Esophagus squamous epithelium (tissue), 5 donors: ENCODE measurements at regions not wholly inside any gene's neighbourhood (a gene's known extent, or its start where the extent isn't known, plus 50 kb on each side); places are given as distances from the start of the nearest gene placed in this dataset.

Experiments
- DNase-seq: peaks from one replicate; lab custom pipeline; 2025; lab: John Stamatoyannopoulos, UW
- H3K27ac ChIP-seq, 4 donors: fragments of 200-600 bp; sonication (generic); one replicate each; pipeline ENCODE4 v1.5.1; 2016 to 2019; ENCODE audit warnings: mild to moderate bottlenecking in 1 of 4
- H3K27me3 ChIP-seq, 4 donors: fragments of 200-600 bp; sonication (generic); 1 replicate in 3 of 4; 2 replicates in 1 of 4; pipeline versions ENCODE4 v1.5.1 to v1.6.0; 2017 to 2021; ENCODE audit warnings: antibody characterized with exemption in 1 of 4
- H3K36me3 ChIP-seq, 3 donors: fragments of 200-600 bp; sonication (generic); one replicate each; pipeline ENCODE4 v1.5.1; 2016 to 2019
- H3K4me1 ChIP-seq, 3 donors: fragments of 200-600 bp; sonication (generic); one replicate each; pipeline ENCODE4 v1.5.1; 2017 to 2019
- H3K4me3 ChIP-seq, 4 donors: fragments of 200-600 bp; sonication (generic); 1 replicate in 3 of 4; 2 replicates in 1 of 4; pipeline ENCODE4 v1.5.1; 2016 to 2019; ENCODE audit warnings: mild to moderate bottlenecking in 2 of 4, moderate library complexity in 1 of 4
- H3K9me3 ChIP-seq, 3 donors: fragments of 200-600 bp; sonication (generic); one replicate each; pipeline ENCODE4 v1.5.1; 2016 to 2019
- CTCF ChIP-seq, 6 experiments: fragments of 450-650 bp in 4 of 6; fragments of 200-600 bp in 2 of 6; sonication (generic) in 2 of 6; IDR thresholded peaks; one replicate each; pipeline ENCODE4 v1.5.1; 2016 to 2019; ENCODE audit warnings: antibody characterized with exemption in 6 of 6, mild to moderate bottlenecking in 4 of 6, moderate library complexity in 4 of 6
- POLR2A ChIP-seq, 4 donors: fragments of 450-650 bp; IDR thresholded peaks; one replicate each; pipeline ENCODE4 v1.6.1; 2017; ENCODE audit warnings: antibody characterized with exemption in 4 of 4, mild to moderate bottlenecking in 4 of 4, moderate library complexity in 3 of 4
- WGBS, 2 donors: methylation state at CpG; one replicate each; pipeline ENCODE4 v1.1.5; 2018; 5-methylcytosine and 5-hydroxymethylcytosine counted together
- intact Hi-C: fragments of 100-400 bp; cut with DNase I; formaldehyde crosslinking; loops from one replicate; pipeline ENCODE4 v1.15.0; 2022
- donor health status: DM: yes; HTN: yes; CAD: no.

GRCh38 chr3:22364851-22365250 is 613.8 kb upstream of the ZNF385D start:
- Histone ChIP-seq H3K27ac (no peak overlapping the region), H3K36me3 (no peaks in the 10 kb centered on the region), H3K9me3 (no peaks in the 10 kb centered on the region), H3K4me1 (no peaks in the 10 kb centered on the region), H3K27me3 (no peaks in the 10 kb centered on the region), H3K4me3 (no peak overlapping the region)
- no peak for TF ChIP-seq POLR2A (IDR thresholded peaks at IDR 0.05)
- TF ChIP-seq CTCF (IDR thresholded peaks at IDR 0.05): no peak
- WGBS, 2 donors: 65 to 81% methylated on average over 1 of the region's 1 CpG
- no peak for DNase-seq
- intact Hi-C loops: no loop called here

DNA sequence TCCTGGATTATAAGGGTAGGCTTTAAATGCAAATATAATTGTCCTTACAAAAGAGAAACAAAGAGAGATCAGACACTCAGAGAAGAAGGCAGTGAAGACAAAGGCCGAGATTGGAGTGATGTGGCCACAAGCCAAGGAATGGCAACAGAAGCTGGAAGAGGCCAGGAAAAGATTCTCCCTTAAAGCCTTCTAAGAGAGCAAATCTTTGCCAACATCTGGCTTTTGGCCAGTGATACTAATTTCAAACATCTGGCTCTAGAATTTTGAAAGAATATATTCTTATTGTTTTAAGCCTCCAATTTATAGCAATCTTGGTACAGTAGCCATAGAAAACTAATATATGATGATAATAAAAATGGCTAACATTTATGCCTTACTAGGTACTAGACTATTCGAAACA is 615.8 kb upstream of the ZNF385D start:
- Histone ChIP-seq H3K27ac (no peak overlapping the region), H3K27me3 (peaks cover 0 to 13% (median 0%) of the 10 kb centered on the region in 4 donors), H3K4me1 (peaks cover 0 to under 1% (median 0%) of the 10 kb centered on the region in 3 donors), H3K4me3 (no peak overlapping the region), H3K36me3 (no peaks in the 10 kb centered on the region), H3K9me3 (no peaks in the 10 kb centered on the region)
- 24 to 38% methylated on average over 2 of the region's 2 CpGs for WGBS, 2 donors
- no peak for TF ChIP-seq POLR2A (IDR thresholded peaks at IDR 0.05)
- no peak for TF ChIP-seq CTCF (IDR thresholded peaks at IDR 0.05)
- intact Hi-C loops: no loop called here
- DNase-seq: no peak

GRCh38 chr3:22371036-22371435 is 620.0 kb upstream of the ZNF385D start:
- Histone ChIP-seq H3K9me3 (no peaks in the 10 kb centered on the region), H3K27ac (no peak overlapping the region), H3K27me3 (peaks cover 0 to 34% (median 0%) of the 10 kb centered on the region in 4 donors), H3K4me3 (no peak overlapping the region), H3K36me3 (no peaks in the 10 kb centered on the region), H3K4me1 (peaks cover 0 to 11% (median 0%) of the 10 kb centered on the region in 3 donors)
- intact Hi-C loops: no loop called here
- 80 to 88% methylated on average over 8 of the region's 8 CpGs for WGBS, 2 donors
- DNase-seq: no peak
- TF ChIP-seq POLR2A (IDR thresholded peaks at IDR 0.05): no peak
- no peak for TF ChIP-seq CTCF (IDR thresholded peaks at IDR 0.05)

- Histone ChIP-seq H3K9me3 (no peaks in the 10 kb centered on the region), H3K4me3 (peak overlapping the region in 3 of 4 donors; percentile 12 to 62 (median 36)), H3K4me1 (peaks cover 0 to 11% (median 0%) of the 10 kb centered on the region in 3 donors), H3K36me3 (no peaks in the 10 kb centered on the region), H3K27me3 (peaks cover 0 to 34% (median 0%) of the 10 kb centered on the region in 4 donors), H3K27ac (no peak overlapping the region)
- DNase-seq: no peak
- WGBS, 2 donors: 13 to 35% methylated on average over 9 to 20 of the region's 23 CpGs
- no peak for TF ChIP-seq CTCF (IDR thresholded peaks at IDR 0.05)
- no peak for TF ChIP-seq POLR2A (IDR thresholded peaks at IDR 0.05)
- intact Hi-C loops: no loop called here
These were observed 620.7 kb upstream of the ZNF385D start for GRCh38 chr3:22371607-22372291.

DNA sequence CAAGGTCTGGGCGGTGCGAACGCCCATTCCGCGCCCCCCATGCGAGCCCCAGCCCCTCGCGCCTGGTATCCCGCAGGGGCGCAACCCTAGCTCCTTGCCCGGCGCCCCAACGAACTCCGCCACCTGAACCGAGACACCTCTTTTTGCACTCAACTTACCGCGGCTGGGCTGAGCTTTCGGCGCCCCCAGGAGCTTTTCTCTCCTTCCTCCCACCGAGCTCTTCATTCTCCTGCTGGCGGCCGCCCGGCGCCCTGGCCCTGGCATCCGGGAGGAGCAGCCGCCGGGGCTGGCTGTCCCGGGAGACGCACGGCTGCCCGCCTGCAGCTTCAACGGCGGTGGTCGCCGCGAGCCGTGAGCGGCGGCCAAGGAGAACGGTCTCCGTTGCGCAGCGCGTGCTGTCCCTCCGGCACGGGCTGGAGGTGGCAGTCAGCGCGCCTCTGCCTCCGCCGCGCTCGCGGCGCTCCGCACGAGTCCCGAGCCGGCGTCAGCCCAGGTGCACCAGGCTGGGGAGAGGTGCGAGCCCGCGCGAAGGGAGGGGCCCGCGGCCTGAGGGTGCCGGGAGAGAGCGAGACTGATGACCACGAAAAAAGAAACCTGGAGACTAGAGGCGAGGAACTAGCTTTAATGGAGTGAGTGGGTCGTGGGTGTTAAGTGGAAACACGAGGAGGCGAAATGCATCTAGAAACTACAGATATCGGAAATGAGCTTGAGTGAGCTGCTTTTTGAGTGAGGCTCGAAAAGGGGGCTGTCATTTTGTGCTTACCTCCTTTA is 621.5 kb upstream of the ZNF385D start:
- no peak for TF ChIP-seq CTCF (IDR thresholded peaks at IDR 0.05)
- TF ChIP-seq POLR2A (IDR thresholded peaks at IDR 0.05): no peak
- Histone ChIP-seq H3K4me1 (peaks cover 0 to 11% (median 0%) of the 10 kb centered on the region in 3 donors), H3K27ac (no peak overlapping the region), H3K27me3 (peaks cover 0 to 34% (median 0%) of the 10 kb centered on the region in 4 donors), H3K9me3 (no peaks in the 10 kb centered on the region), H3K36me3 (no peaks in the 10 kb centered on the region), H3K4me3 (peak overlapping the region in 3 of 4 donors; percentile 12 to 62 (median 36))
- 9 to 14% methylated on average over 15 to 33 of the region's 74 CpGs for WGBS, 2 donors
- no peak for DNase-seq
- intact Hi-C loops: no loop called here
